ENCODE measurements at regions not wholly inside any gene's neighbourhood (a gene's known extent, or its start where the extent isn't known, plus 50 kb on each side); places are given as distances from the start of the nearest gene placed in this dataset.

DNA sequence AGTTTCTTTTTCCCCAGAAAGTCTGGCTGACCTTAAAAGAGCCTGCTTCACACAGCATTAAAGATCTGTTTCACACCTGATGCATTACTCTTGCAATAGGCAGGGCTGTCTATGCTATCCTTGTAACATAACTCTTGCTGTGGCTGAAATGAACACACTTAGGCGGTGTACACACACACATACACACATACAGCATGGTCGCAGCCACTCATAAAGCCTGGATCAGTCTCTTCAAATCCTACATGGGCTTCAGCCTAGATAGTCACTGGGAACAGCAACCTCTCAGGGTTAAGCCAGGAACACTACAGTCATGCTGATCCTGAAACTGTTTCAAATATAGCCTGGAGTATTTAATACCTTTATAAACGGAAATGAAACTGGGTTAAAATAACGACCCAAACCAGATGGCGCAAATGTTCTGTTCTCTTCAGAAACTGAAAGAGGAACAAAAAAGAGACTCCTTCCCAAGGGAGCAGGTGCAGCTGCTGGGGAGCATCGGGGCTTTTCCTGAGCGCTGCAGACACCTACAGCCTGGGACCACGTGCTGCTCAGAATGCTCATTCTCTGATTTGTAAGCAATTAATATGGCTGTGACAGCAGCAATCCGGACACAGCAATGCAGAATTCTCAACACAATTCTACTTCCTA is 61.0 kb upstream of the SFMBT2 start:
- TF ChIP-seq, protein P1, sequence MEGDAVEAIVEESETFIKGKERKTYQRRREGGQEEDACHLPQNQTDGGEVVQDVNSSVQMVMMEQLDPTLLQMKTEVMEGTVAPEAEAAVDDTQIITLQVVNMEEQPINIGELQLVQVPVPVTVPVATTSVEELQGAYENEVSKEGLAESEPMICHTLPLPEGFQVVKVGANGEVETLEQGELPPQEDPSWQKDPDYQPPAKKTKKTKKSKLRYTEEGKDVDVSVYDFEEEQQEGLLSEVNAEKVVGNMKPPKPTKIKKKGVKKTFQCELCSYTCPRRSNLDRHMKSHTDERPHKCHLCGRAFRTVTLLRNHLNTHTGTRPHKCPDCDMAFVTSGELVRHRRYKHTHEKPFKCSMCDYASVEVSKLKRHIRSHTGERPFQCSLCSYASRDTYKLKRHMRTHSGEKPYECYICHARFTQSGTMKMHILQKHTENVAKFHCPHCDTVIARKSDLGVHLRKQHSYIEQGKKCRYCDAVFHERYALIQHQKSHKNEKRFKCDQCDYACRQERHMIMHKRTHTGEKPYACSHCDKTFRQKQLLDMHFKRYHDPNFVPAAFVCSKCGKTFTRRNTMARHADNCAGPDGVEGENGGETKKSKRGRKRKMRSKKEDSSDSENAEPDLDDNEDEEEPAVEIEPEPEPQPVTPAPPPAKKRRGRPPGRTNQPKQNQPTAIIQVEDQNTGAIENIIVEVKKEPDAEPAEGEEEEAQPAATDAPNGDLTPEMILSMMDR (IDR thresholded peaks at IDR 0.05; ENCODE audit: insufficient read depth, low read depth, low read length), result no peak
- TF ChIP-seq EZH2 (IDR thresholded peaks at IDR 0.05; ENCODE audit: insufficient read depth, low read length), result no peak
